ENCODE measurements at regions not wholly inside any gene's neighbourhood (a gene's known extent, or its start where the extent isn't known, plus 50 kb on each side); places are given as distances from the start of the nearest gene placed in this dataset.
"Not testable (repeated sequence)": the region's sequence is repeated elsewhere in the genome, so short reads cannot be mapped to it uniquely, and the experiment has no call there.

GRCh38 chr3:157906627-157907026, 199.6 kb downstream of the SHOX2 start:
- no peak for DNase-seq (ENCODE audit: low read depth, low spot score)
- Histone ChIP-seq H3K9me3 (ENCODE audit: control insufficient read depth, insufficient read depth, low read length) (no peaks in the 10 kb centered on the region), H3K27ac (ENCODE audit: low read depth, low read length) (no peak overlapping the region), H3K4me3 (ENCODE audit: low read depth, low read length) (no peak overlapping the region), H3K27me3 (ENCODE audit: control insufficient read depth, insufficient read depth, low read length) (no peaks in the 10 kb centered on the region)
- ChIA-PET POLR2A (no interaction called here), CTCF (interaction anchor here (0.6 kb wide), 1 partner anchor 383 kb away, joined by 3 read pairs; no protein-coding TSS in a partner anchor)
- 0 out of 2 replicates have a peak, but pooled peaks have one; percentile 12 for TF ChIP-seq CTCF (IDR thresholded peaks at IDR 0.05; ENCODE audit: low read depth, low read length)

- ChIA-PET CTCF (interaction anchor here (0.6 kb wide), 1 partner anchor 383 kb away, joined by 3 read pairs; no protein-coding TSS in a partner anchor), POLR2A (interaction anchor here (0.6 kb wide), 1 partner anchor 1741 kb away, joined by 3 read pairs; no protein-coding TSS in a partner anchor)
- no peak for TF ChIP-seq CTCF (IDR thresholded peaks at IDR 0.05; ENCODE audit: low read depth, low read length)
Observed at GRCh38 chr3:157905885-157906284, 200.3 kb downstream of the SHOX2 start.

GRCh38 chr3:157902680-157903079, 203.5 kb downstream of the SHOX2 start:
- H3K4me3 ChIP-seq (ENCODE audit: low read depth, low read length); H3K27me3 ChIP-seq (ENCODE audit: control insufficient read depth, insufficient read depth, low read length); H3K27ac ChIP-seq (ENCODE audit: low read depth, low read length); DNase-seq (ENCODE audit: low read depth, low spot score); CTCF ChIA-PET; POLR2A ChIA-PET; H3K9me3 ChIP-seq (ENCODE audit: control insufficient read depth, insufficient read depth, low read length): not testable (repeated sequence)

More at GRCh38 chr3:157905885-157906284, 200.3 kb downstream of the SHOX2 start:
- no peak overlapping the region for H3K27ac ChIP-seq (ENCODE audit: low read depth, low read length)
- DNase-seq (ENCODE audit: low read depth, low spot score): no peak
- H3K27me3 ChIP-seq (ENCODE audit: control insufficient read depth, insufficient read depth, low read length): no peaks in the 10 kb centered on the region
- H3K4me3 ChIP-seq (ENCODE audit: low read depth, low read length): no peak overlapping the region
- H3K9me3 ChIP-seq (ENCODE audit: control insufficient read depth, insufficient read depth, low read length): no peaks in the 10 kb centered on the region

- ChIA-PET POLR2A (no interaction called here), CTCF (no interaction called here)
- H3K27me3 ChIP-seq (ENCODE audit: control insufficient read depth, insufficient read depth, low read length): no peaks in the 10 kb centered on the region
- DNase-seq (ENCODE audit: low read depth, low spot score): no peak
- no peaks in the 10 kb centered on the region for H3K9me3 ChIP-seq (ENCODE audit: control insufficient read depth, insufficient read depth, low read length)
- H3K27ac ChIP-seq (ENCODE audit: low read depth, low read length): no peak overlapping the region
- TF ChIP-seq CTCF (IDR thresholded peaks at IDR 0.05; ENCODE audit: low read depth, low read length): no peak
- no peak overlapping the region for H3K4me3 ChIP-seq (ENCODE audit: low read depth, low read length)
Observed at GRCh38 chr3:157888040-157888439, 218.2 kb downstream of the SHOX2 start.

- POLR2A ChIA-PET: no interaction called here
- CTCF ChIA-PET: no interaction called here
- no peak for TF ChIP-seq CTCF (IDR thresholded peaks at IDR 0.05; ENCODE audit: low read depth, low read length)
- Histone ChIP-seq H3K4me3 (ENCODE audit: low read depth, low read length) (no peak overlapping the region), H3K27me3 (ENCODE audit: control insufficient read depth, insufficient read depth, low read length) (no peaks in the 10 kb centered on the region), H3K27ac (ENCODE audit: low read depth, low read length) (no peak overlapping the region), H3K9me3 (ENCODE audit: control insufficient read depth, insufficient read depth, low read length) (no peaks in the 10 kb centered on the region)
- no peak for DNase-seq (ENCODE audit: low read depth, low spot score)
Observed at GRCh38 chr3:157876556-157876955, 229.7 kb downstream of the SHOX2 start.

- Histone ChIP-seq H3K27me3 (ENCODE audit: control insufficient read depth, insufficient read depth, low read length) (no peaks in the 10 kb centered on the region), H3K4me3 (ENCODE audit: low read depth, low read length) (no peak overlapping the region), H3K9me3 (ENCODE audit: control insufficient read depth, insufficient read depth, low read length) (no peaks in the 10 kb centered on the region), H3K27ac (ENCODE audit: low read depth, low read length) (no peak overlapping the region)
- ChIA-PET CTCF (no interaction called here), POLR2A (no interaction called here)
- TF ChIP-seq CTCF (IDR thresholded peaks at IDR 0.05; ENCODE audit: low read depth, low read length): no peak
- no peak for DNase-seq (ENCODE audit: low read depth, low spot score)
Observed at GRCh38 chr3:157872902-157873301, 233.3 kb downstream of the SHOX2 start.

Data from AG04450 (cell line).